GM12892 (cell line): ENCODE measurements at regions not wholly inside any gene's neighbourhood (a gene's known extent, or its start where the extent isn't known, plus 50 kb on each side); places are given as distances from the start of the nearest gene placed in this dataset.

Source experiments
- DNase-seq: peaks from one replicate; pipeline ENCODE4 v3.0.0; 2011; ENCODE audit not compliant: insufficient read length
- FAIRE-seq: peaks from 2 replicates; lab custom pipeline; 2011; peaks lifted over from hg19 to GRCh38; lab: Jason Lieb, UNC
- POLR2A ChIP-seq: IDR thresholded peaks from 2 replicates; pipeline ENCODE4 v1.6.1; 2011; ENCODE audit warnings: low read depth, low read length, control low read depth
- POLR2AphosphoS5 ChIP-seq: IDR thresholded peaks from 2 replicates; pipeline ENCODE4 v1.6.1; 2011; ENCODE audit warnings: low read depth, low read length, control low read depth
- TAF1 ChIP-seq: IDR thresholded peaks from 2 replicates; pipeline ENCODE4 v1.6.1; 2011; ENCODE audit warnings: low read depth, mild to moderate bottlenecking, control low read depth, low read length, borderline replicate concordance

- DNase-seq (no peak), FAIRE-seq (no peak)
- no peak for TF ChIP-seq POLR2AphosphoS5
- no peak for TF ChIP-seq POLR2A
- TF ChIP-seq TAF1: no peak
Measured at GRCh38 chr6:93555292-93555691, 135.9 kb upstream of the EPHA7 start.

GRCh38 chr6:93554018-93554417, 134.7 kb upstream of the EPHA7 start:
- no peak for TF ChIP-seq POLR2AphosphoS5
- TF ChIP-seq TAF1: no peak
- no peak for TF ChIP-seq POLR2A
- no peak for FAIRE-seq
- no peak for DNase-seq

GRCh38 chr6:93550551-93551276, 131.4 kb upstream of the EPHA7 start:
- no peak for DNase-seq
- no peak for FAIRE-seq
- no peak for TF ChIP-seq POLR2A
- TF ChIP-seq TAF1: no peak

GRCh38 chr6:93549868-93550267, 130.5 kb upstream of the EPHA7 start:
- no peak for FAIRE-seq
- DNase-seq: no peak
- no peak for TF ChIP-seq POLR2AphosphoS5
- TF ChIP-seq TAF1: no peak
- TF ChIP-seq POLR2A: no peak

- no peak for FAIRE-seq
- no peak for TF ChIP-seq TAF1
- TF ChIP-seq POLR2AphosphoS5: no peak
Measured at GRCh38 chr6:93524671-93525451, 105.5 kb upstream of the EPHA7 start.

GRCh38 chr6:93523365-93523764, 104.0 kb upstream of the EPHA7 start:
- FAIRE-seq (no peak), DNase-seq (no peak)
- TF ChIP-seq POLR2A (no peak), POLR2AphosphoS5 (no peak), TAF1 (no peak)

More at GRCh38 chr6:93524671-93525451, 105.5 kb upstream of the EPHA7 start:
- DNase-seq: no peak

GRCh38 chr6:93516441-93516840, 97.1 kb upstream of the EPHA7 start:
- FAIRE-seq: no peak
- TF ChIP-seq TAF1: no peak
- TF ChIP-seq POLR2AphosphoS5: no peak
- TF ChIP-seq POLR2A: no peak

GRCh38 chr6:93515736-93516135, 96.4 kb upstream of the EPHA7 start:
- no peak for TF ChIP-seq TAF1
- TF ChIP-seq POLR2AphosphoS5: no peak
- no peak for TF ChIP-seq POLR2A
- DNase-seq: no peak
- no peak for FAIRE-seq

More at GRCh38 chr6:93516441-93516840, 97.1 kb upstream of the EPHA7 start:
- no peak for DNase-seq

- FAIRE-seq: no peak
- DNase-seq: no peak
- no peak for TF ChIP-seq POLR2A
- TF ChIP-seq TAF1: no peak
- TF ChIP-seq POLR2AphosphoS5: no peak
Measured at GRCh38 chr6:93498713-93499112, 79.4 kb upstream of the EPHA7 start.

- no peak for DNase-seq
- TF ChIP-seq POLR2A (no peak), TAF1 (no peak), POLR2AphosphoS5 (no peak)
- no peak for FAIRE-seq
Measured at GRCh38 chr6:93496548-93496947, 77.2 kb upstream of the EPHA7 start.

- no peak for DNase-seq
- no peak for FAIRE-seq
- TF ChIP-seq POLR2A: no peak
- TF ChIP-seq TAF1: no peak
- TF ChIP-seq POLR2AphosphoS5: no peak
Measured at GRCh38 chr6:93494057-93494456, 74.7 kb upstream of the EPHA7 start.

- FAIRE-seq: no peak
- DNase-seq: no peak
- no peak for TF ChIP-seq POLR2AphosphoS5
- TF ChIP-seq POLR2A: no peak
- no peak for TF ChIP-seq TAF1
Measured at GRCh38 chr6:93474733-93475179, 55.4 kb upstream of the EPHA7 start.
